Inflammatory macrophage (primary cell): ENCODE measurements at regions not wholly inside any gene's neighbourhood (a gene's known extent, or its start where the extent isn't known, plus 50 kb on each side); places are given as distances from the start of the nearest gene placed in this dataset.
"Not testable (repeated sequence)": the region's sequence is repeated elsewhere in the genome, so short reads cannot be mapped to it uniquely, and the experiment has no call there.

Source experiments
- DNase-seq, 2 donors: peaks; one replicate each; pipeline ENCODE4 v3.0.0-alpha.2; 2020 to 2022

DNA sequence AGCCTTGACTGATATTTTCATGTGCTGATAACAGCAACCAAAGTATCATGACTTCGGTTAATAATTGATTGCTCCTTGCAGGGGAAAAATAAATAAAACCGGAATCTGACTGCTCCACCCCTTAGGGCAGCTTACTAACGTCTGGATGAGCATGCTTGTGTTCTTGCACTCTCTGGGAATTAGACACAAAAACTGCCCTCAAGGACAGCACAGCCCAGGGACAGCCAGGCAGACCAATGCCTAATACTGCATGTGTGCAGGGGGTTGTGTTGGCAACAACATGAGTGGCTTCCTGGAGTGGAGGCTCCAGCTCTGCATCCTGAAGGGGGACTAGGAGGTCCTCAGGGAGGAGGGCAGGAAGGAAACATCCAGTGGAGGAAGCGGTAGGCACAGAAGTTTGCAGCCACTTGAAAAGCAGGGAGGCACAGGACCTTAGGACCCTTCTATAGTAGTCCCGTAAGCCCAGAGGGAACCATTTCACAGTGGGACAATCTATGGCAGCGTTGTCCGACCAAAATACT, 205.4 kb upstream of the IRF2BP2 start:
- not testable (repeated sequence) for DNase-seq

DNA sequence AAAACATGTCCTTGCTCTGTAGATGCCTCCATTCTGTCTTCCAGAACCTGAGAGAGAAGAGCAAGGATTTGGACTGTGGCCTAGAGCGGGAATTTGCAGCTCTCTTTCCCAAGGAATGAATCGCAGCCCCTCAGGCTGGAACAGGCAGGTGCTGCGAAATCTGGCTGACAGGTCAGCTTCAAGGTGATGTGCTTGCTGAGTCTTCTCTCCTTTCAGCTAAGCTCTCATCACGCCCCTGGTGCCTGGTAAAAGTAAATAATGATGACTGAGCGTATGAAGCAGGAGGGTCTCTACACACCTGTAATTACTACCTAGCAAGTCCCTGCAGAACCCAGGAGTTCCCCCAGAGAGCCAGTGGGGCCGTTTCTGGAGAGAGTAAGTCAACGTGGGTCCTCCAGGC, 204.3 kb upstream of the IRF2BP2 start:
- DNase-seq: not testable (repeated sequence)

DNA sequence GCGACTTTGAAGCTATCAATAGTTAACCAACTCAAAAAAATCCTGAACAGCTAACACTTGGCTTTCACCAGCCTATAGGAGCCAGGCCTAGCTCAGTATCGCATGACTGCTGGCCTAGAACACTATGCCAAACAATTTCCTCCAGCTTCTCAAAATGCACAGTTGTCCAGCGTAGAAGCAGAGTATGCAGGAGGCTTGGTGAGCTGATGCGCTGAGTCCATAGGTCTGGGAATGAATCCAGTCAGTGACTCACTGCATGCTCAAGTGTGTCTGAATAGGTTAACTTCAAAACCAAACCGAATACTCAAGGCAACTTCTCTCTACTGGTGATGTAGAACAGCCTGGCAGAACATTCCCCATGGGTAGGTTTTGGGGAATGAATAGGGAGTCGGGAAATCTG, 201.8 kb upstream of the IRF2BP2 start:
- DNase-seq: not testable (repeated sequence)

DNA sequence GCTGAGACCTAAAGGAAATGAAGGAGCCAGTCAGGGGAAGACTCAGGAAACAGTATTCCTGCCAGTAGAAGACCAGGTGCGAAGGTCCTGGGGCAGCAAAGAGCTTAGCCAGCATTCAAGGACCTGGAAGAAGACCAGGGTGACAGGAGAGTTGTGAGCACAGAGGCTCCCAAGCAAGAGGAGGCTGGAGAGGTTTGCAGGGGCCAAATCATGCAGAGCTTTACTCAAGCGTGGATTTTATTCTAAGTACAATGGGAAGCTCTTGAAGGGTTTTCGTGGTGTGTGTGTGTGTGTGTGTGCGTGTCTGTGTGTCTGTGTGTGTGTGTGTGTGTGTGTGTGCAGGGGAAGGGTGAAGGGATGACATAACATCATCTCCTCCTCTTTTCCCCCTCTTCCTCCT, 200.7 kb upstream of the IRF2BP2 start:
- DNase-seq: not testable (repeated sequence)

DNA sequence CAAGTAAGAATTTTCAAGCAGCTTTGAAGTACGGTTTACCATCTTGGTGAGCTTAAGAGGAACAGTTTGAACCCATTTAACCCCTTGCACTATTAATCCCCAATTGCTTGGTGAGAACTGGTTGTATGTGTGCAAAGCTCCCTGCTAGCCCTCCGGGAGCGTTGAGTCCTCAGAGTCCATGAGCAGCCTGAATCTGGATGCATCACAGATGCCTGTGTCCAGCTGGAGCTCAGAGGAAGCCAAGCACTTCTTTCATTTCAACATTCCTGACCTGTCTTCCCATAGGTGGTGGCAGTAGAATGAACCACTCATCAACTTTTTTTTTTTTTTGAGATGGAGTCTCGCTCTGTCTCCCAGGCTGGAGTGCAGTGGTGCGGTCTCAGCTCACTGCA, 199.9 kb upstream of the IRF2BP2 start:
- not testable (repeated sequence) for DNase-seq

DNA sequence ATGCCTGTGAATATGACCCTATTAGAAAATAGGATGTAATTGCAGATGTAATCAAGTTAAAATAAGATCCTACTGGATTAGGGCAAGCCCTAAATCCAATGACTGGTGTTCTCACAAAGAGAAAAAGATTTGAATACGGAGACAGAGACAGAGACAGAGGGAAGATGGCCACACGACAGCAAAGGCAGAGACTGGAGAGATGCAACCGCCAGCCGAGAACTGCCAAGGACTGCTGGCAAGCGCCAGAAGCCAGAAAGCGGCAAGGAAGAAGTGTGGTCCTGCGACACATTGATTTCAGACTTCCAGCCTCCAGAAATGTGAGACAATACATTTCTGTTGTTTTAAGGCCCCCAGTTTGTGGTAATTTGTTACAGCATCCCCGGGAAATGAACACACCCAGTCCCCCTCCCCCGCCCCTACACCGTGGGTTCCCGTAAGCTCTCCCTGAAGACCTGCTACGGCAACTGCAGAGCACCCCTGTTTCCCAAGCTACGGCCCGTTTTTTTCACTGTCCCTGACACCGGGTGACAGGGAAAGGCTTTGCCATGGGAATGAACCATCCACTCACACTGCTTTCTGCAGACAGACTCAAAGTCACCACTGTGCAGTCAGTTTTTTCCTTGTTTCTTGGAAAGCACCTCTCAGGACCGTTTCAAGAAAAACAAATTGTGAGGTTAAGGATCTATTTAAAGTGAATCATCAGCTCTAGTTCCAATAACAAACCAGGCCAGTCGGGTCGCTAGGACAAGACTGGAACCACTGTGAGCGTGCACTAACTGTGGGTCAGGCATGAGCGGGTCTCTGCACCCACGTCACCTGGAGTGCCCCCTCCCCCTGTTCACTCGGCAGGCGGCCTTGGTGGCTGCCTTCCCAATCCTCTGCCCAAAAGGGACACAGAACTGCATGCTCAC, 199.2 kb upstream of the IRF2BP2 start:
- DNase-seq: not testable (repeated sequence)

DNA sequence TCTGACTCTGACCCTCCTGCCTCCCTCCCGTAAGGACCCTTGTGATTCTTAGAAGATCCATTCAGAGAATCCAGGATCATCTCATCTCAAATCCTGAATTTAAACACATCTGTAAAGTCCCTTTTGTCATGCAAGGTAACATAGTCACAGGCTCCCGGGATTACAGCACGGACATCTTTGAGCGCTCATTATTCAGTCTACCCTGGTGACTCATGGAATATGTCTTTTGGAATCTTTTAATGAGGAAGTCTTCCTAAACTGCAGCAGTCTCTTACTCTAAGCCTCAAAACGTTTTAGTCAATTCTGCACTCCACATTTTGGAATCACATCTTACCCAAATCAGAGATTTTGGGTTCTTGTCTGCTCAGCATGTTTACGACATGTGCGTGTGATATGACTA, 198.5 kb upstream of the IRF2BP2 start:
- not testable (repeated sequence) for DNase-seq

DNA sequence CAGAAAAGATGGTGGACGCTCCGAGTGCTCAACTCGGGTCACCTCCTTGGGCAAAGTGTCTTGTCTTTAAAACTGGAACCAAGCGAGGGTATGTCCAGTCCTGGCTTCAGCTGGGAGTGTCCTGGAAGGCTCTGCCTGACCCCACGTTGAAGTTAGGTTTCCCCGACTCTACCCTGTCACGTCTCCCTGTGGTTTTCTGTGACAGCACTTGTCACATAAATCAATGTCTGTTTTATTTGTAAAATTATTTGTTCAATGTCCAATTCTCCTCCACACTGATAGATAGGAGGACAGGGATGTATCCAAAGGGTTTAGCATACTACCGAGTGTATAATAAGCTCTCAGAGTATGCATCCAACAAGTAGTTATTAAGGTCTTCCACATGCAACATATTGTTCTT, 197.7 kb upstream of the IRF2BP2 start:
- not testable (repeated sequence) for DNase-seq

DNA sequence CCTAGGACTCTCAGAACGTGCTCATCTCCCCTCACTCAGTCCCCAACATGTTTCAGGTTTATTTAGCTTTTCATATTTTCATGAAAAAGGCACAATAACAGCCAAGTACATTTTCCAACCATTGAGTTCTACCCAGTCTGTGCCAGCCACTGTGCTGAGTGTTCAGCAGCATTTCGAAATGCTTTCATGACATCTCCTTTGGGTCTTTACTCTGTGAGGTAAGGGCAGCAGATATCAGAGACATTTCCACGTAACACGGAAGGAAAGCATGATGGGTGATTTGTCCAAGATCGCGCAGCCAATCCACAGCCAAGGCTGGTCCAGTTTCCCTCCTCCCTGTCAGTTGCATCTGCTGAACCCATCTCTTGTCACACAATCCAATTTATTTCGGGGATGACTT, 192.6 kb upstream of the IRF2BP2 start:
- DNase-seq: not testable (repeated sequence)

DNA sequence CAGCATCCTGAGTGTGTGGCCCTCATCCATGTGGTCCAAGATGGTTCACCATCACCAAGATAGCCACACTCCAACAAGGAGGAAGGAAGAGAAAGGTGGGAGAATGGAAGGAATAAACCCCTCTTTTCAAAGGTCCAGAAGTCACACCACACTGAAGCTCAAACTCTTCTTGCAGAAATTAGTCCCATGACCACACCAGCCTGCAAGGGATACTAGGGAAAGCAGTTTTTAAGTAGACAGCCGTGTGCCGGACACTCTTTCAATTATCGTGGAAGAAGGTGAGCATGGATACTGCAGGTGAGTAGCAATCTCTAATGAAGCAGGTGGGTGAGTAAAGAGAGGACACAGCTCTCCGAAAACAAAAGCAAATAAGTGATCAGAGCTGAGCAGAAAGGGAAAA, 191.7 kb upstream of the IRF2BP2 start:
- DNase-seq: not testable (repeated sequence)

DNA sequence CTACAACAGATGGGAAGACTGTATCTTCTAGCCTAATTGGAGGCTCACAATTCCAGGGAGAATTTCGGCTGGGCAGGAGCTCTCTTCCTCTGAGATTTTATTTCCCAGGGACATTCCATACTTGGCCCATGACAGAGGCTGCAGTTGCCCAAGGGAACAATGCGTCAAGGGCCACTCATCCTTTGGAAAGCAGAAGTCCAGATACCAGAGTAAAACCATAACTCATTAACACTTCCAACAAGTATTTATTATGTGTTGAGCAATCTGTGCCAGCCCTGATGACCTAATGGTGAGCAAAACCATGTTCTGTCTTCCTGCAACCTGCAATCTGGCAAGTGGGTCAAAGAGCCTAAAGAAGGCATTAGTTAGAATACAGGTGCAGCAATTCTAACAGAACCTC, 191.2 kb upstream of the IRF2BP2 start:
- not testable (repeated sequence) for DNase-seq

DNA sequence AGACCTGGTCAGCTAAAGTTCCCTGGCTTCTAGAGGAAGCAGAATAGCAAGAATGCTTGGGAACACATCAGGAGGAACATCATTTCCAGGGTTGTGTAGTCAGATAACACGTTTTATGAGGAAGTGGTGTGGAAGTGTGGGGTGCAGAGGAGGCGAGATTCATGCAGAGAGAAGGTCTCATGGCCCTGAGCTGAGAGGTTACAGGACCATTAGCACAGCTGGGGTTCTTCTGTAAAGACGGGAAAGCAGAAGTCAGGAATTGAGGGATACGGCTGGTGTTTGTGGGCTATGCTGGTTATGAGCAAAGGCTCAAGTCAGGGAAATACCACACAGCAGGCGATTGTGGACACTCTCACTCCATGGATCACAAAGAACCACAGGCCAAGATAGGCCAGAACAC, 190.6 kb upstream of the IRF2BP2 start:
- peak; percentile 43 to 62 for DNase-seq

DNA sequence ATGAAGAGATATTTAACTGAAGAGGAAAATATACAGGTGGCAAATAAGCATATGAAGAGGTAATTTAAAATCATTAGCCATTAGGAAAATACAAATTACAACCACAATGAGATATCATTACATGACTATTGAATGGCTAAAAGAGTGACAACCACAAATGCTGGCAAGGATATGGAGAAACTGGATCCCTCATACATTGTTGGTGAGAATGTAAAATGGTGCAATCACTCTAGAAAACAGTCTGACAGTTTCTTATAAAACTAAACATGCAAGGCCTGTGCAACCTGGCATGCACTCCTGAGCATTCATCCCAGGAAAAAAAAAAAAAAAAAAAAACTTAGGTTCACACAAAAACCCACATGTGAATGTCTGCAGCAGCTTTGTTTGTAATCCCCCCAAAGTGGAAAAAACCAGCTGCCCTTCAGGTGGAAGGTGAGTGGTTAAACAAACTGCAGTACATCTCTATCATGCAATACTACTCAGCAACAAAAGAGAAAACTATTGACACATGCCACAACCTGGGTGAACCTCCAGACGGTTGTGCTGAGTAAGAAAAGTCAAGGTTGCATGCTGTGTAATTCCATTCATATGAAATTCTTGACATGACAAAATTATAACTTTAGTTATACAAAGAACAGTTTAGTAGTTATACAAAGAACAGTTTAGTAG, 189.2 kb upstream of the IRF2BP2 start:
- not testable (repeated sequence) for DNase-seq

DNA sequence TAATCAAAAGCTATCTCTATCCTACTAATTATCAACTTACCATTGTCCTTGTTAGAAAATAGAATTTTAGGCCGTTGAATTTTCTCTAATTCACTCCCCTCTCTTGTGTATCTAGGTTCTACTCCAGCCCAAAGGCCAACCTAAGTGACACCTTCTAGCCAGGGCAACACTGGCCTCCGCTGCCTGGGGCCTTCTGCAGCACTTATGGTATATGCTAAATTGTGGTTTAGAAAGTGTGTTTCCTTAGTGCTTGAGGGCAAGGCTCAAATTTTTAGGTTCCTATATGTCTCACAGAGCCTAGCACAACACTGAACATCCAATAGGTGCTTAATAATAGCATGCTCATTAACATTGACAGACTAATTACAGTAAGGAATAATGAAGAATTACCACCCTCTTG, 187.2 kb upstream of the IRF2BP2 start:
- DNase-seq: not testable (repeated sequence)

DNA sequence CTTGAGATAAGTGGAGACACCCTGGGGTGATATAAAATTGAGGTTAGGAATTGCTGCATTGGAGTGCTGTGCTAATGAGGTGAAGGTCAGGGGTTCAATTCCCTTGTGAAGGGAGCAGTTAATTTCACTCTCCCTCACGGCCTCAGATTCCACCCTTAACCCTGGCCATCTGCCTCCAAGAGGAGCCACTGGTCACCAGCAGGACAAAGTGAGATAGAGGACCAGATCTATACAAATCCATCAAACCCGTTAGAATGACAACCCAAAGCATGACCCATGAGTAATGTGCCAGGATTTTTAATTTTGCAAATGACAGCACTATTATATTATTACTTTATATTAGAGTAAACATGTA, 186.4 kb upstream of the IRF2BP2 start:
- not testable (repeated sequence) for DNase-seq

DNA sequence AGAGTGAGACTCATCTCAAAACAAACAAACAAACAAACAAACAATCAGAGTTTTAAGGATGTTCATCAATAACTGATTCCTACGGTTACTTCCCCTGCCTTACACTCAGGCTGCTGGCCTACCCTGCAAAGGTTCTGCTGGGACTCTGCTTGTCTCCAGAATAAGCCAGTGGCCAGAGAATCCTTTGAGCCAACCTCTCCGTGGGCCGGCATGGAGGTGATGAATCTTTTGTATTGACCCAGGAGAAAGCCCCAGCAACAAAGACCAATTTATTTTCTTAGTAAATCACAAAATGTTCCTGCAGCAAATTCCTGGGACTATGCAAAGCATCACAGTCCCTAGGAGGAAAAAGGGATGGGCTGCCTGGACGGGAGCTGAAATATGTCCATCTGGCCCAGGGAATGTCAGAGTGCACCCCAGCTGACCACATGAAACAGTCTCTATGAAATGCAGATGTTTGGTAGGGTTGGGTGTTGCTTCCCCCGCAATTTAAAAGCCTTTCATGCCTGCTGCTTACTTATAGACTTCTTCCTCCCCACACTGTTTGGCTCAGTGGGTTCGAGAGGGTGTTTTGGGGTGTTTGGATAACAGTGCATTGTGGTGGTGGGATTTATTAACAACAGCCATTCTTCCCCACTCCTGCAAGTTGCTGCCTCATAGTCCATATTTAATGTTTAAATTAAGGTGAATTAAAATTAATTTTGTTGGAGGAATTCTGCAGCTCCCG, 185.9 kb upstream of the IRF2BP2 start:
- not testable (repeated sequence) for DNase-seq

DNA sequence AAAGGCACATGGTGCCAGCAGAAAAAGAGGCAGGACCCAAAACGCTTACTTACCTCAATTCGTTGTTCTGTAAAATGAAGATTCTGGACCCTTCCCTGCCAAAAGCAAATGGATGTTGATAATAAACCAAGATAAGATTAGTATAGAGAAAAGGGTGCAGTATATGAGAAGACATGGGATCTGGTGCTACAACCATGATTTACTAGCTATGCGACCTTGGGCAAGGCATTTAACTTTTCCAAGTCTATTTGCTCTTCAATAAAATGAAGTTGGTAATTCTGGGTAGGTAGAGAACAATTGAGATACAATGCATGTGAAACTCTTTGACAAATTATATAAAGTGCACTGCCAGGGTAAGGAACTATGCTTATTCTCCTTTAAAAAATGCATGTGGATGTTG, 185.0 kb upstream of the IRF2BP2 start:
- not testable (repeated sequence) for DNase-seq

DNA sequence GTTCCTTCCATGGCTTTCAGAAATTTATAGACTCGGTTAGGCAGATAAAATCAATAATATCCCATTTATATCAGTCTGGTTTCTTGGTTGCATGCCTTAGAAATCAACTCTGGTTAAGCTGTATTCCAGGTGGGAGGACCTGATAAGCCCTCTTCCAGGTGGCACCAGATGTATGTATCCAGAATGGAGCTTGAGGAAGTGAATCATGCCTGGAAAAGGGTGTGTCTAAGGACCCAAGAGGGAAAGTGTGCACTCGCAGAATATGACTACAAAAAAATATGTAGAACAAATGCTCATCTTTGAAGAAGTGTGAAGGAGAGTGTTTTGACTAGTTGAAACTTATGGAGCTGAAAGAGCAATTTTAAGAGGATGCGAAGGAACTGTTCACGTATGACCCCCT, 184.5 kb upstream of the IRF2BP2 start:
- not testable (repeated sequence) for DNase-seq

DNA sequence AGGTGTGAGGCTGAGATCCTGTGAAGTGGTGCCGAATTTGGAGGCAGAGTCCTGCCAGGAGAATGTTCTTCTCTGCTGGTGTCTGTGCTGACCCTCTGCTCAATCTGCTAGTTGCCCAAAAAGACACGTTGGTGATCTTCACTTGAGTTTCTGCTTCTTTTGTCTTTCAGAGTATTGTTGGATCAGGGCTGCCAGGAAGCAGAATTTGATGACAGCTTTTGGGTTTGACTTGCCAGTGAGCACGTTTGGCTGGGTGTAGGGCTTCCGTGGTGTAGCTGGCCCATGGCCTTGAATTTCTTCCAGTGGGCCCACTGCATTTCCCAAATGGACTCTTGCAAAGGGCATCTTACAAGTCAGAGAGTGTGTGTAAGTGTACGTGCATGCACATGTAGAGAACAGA, 183.9 kb upstream of the IRF2BP2 start:
- DNase-seq: not testable (repeated sequence)

DNA sequence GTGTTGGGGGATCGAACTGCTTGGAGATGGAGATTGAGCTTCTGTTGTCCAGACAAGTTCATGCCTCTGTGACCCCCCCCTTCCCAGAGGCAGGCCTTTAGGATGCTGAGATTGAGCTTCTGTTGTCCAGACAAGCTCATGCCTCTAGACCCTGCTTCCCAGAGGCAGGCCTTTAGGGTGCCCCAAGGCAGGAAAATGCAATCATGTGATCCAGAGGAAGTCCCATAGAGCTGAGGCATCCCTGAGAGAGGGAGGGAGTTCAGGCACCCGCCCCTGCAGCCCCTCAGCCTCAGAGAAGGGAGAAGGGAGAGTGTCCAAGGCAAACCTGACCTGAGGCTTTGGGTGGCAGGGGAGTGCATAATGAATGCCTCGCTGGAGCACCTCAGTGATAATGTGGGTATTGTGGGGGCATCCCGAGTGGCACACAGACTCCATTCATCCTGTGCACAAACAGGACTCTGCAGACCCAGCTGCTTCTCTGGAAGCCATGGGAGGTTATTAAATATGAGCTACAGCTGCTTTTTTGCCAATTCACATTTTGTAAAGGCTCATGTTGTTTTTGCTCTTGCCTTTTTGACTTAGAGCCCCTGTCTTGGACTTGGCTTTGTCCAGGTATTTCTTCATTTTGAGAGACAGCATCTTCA, 182.4 kb upstream of the IRF2BP2 start:
- not testable (repeated sequence) for DNase-seq

DNA sequence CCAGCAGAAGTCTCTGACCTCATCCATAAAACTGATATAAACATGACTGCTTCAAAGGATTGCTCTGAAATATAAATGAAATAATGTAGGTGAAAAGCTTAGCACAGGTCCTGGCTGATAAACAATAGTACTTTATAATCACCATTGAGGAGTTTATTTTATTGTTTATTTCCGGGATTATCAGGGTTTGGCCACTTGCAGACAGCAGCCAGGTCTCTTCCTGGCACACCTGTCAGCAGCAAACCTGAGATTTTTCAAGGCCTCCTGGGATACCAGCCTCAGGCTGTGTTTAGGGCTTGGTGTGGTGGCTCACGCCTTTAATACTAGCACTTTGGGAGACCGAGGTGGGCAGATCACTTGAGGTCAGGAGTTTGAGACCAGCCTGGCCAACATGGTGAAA, 181.6 kb upstream of the IRF2BP2 start:
- DNase-seq: not testable (repeated sequence)

DNA sequence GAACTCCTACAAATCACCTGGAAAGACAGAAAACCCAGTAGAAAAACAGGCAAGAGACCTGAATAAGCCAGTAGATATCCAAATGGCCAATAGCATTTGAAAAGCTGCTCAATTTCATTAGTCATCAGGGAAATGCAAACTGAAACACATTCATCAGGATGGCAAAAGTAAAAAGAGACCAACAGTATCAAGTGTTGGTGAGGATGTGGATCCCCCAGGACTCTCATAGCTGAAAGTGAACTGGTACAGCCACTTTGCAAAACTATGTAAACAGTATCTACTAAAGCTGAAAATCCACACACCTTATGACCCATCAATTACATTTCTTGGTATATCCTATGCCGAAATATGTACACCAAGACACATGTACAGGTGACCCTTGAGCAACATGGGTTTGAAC, 180.4 kb upstream of the IRF2BP2 start:
- not testable (repeated sequence) for DNase-seq
